Activated CD8-positive, alpha-beta memory T cell treated with anti-CD3 and anti-CD28 coated beads, Interleukin-2, amount 50 U/mL, for 24 hours (primary cell): ENCODE measurements at regions not wholly inside any gene's neighbourhood (a gene's known extent, or its start where the extent isn't known, plus 50 kb on each side); places are given as distances from the start of the nearest gene placed in this dataset.

ENCODE experiments used
- DNase-seq: peaks from one replicate; pipeline ENCODE4 v3.0.0-alpha.2; 2020; ENCODE audit errors: extremely low read depth

- DNase-seq: no peak
Measured at GRCh38 chr14:98955036-98955740, 316.8 kb downstream of the BCL11B start.

DNA sequence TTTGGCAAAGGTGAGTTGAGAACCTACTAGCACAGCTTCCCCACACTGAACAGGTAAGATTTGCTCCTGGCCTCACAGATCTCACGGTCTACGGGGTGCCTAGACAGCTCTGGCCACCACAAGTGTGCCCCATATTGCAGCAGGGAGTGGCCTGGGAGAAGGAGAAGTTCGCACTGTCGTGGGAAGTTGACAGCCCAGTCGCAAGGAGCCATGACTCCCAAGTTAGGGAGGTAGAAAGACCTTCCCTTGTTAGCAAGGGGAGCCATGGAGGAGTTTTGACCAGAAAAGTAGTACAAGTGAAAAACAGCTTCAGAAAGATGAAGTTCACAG lies 316.3 kb downstream of the BCL11B start:
- DNase-seq: no peak

DNA sequence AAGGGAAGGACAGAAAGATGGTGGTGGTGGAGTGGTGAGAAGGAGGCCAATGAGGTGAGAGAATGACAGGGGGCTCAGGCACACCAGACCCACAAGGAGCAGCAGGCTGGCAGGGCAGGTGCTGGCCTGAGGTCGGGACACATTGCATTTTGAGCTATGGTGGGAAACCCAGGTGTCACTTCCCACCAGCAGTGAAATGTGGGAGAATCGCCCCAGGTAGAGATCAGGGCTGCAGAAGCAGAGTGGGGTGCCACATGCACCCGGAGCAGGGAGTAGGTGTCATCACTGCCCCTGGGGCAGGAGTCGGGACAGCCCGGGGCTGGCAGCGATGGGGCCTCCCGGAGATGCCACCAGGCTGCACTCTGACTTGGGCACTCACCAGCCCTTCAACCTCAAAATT lies 315.8 kb downstream of the BCL11B start:
- DNase-seq: no peak

GRCh38 chr14:98956661-98957060 lies 315.3 kb downstream of the BCL11B start:
- DNase-seq: no peak

DNA sequence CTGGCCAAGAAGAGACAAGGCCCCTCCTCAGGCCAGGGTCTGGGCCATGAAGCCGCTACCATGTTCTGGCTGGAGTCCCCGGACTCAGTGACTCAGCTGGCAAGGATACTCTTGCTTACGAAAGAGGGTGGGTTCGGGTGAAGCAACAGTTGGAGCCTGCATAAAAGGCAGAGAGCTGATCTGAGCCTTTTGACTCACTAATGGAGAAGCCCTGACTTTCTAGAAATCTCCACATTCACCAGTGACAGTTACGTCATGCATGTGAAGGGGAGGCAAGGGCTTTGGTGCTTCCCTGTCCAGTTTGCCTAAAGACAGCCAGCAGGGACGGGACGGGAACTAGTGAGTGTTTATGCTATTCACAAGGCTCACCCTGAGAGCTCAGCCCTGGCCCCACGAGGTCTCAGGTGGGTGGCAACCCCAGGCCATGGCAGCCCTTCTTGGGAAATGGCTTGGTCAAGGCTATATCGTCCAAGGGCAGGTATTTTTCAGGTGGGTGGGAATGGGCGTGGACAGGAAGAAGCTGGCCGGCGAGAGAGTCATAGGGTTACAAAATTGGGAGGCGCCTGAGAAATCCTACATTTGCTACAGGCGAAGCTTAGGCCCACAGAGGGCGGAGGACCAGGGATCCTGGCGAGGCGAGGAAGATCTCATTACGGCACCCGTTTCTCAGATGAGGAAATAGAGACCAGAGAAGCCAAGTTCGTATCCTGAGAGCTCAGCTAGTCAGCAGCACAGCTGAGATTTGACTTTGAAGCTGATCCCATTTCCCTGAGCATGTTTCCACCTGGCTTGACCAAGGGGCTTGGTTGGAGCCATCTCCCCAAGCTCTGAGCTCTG lies 314.6 kb downstream of the BCL11B start:
- no peak for DNase-seq

DNA sequence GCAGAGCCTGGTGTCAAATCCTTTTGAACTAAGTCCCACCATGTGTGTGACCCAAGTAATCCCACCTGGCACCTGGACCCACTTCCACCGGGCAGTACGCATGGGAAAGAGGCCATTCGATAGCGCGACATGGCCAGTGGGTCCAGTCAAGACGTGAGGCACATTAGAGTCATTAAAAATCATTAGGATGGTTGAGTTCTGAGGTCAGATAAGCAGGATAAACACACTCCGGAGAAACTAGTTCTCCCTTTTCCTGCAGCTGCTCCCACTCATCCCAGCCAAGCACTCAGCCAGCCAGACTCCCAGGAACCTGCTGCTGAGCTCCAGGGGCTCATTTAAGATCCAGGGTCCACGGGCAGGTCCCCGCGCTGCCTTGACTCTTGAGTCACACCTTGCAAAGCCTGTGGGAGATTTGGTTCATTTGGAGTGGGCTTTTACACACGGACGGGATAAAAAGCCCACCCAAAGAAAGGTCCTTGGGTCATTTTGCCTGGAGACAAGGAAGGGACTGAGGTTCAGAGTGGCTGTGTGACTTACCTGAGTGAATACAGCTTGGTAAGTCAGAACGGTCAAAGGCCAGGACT lies 313.9 kb downstream of the BCL11B start:
- no peak for DNase-seq

DNA sequence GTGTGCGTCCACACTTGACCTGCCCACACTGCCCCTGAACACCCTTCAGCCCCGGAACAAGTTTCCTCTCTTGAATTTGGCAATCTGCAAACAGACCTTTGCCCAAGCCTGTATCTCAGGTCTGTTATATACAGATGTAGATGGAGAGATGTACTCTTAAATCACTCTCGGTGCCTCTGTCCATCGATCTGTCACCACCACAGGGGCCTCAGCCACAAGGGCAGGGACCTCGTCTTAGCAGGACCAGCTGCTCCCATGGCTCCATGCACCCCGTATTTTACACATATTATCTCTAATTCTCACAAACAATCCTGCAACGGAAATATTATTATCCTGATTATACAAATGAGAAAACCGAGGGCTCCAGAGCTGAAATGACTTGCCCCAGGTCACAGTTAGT lies 313.4 kb downstream of the BCL11B start:
- no peak for DNase-seq

DNA sequence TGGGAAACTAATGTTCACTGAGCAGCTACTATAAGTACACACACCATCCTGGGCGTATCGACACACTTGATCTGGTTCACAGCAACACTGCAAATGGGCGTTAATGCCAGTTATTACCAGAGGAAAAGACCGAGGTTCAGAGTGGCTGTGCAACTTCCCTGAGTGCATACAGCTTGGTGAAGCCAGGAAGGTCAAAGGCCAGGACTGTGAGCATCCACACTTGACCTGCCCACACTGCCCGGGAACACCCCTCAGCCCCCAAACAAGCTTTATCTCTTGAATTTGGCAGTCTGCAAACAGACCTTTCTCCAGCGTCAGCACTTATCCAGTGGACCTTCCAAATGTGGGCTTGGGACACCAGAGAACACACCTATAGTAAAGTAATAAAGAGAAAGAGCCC lies 312.6 kb downstream of the BCL11B start:
- DNase-seq: no peak

DNA sequence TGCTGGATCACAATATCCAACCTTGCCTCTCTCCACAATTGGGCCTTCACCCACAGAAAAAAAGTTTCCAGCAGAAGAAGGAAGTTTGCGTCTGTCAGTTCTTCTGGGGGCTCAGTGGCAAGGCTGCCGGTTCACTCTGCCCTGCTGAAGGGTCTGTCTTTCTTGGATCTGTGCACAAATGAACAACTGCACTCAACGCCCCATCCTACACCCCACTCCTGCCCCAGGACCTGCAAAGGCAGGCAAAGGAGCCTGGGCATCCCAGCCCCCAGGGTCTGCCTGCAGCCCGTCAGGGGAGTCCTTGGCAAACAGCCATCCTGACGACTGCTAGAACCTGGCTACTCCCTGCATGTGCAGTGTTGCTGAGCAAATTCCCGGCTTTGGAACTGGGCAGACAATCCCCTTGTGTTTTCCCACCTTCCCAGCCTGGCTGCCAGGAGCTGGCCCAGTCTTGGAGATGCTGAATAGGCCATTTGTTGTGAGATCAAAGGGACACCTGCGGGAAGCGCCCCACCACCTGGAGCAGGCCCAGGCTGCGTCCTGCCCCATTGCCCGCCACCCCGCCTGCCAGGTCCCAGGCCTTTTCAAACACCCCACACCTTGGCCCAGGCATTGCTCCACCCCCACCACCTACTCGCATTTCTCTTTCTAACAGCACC lies 311.9 kb downstream of the BCL11B start:
- no peak for DNase-seq

DNA sequence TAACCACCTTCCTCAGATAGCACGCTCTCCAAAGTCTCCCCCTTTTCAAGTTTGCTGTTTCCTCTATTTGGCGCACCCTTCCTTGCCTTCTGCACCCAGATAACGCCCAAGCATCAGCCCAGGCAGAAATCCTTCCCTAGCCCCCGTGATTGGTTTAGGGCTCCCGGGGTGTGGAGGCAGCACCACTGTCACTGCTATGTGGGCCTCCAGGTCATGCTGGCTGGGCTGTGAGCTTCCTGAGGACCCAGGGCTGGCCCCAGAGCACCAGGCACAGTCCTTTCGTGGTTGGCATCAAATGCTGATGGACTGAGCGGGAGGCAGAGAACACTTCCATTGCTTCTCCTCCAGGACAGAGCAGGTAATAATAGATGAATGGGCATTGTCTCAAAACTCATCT lies 311.4 kb downstream of the BCL11B start:
- DNase-seq: no peak

- DNase-seq: no peak
Measured at GRCh38 chr14:98961191-98961590, 310.8 kb downstream of the BCL11B start.

GRCh38 chr14:98962118-98962517 lies 309.9 kb downstream of the BCL11B start:
- no peak for DNase-seq

GRCh38 chr14:98963610-98964009 lies 308.4 kb downstream of the BCL11B start:
- DNase-seq: no peak

- DNase-seq: no peak
Measured at GRCh38 chr14:98964171-98964570, 307.8 kb downstream of the BCL11B start.

DNA sequence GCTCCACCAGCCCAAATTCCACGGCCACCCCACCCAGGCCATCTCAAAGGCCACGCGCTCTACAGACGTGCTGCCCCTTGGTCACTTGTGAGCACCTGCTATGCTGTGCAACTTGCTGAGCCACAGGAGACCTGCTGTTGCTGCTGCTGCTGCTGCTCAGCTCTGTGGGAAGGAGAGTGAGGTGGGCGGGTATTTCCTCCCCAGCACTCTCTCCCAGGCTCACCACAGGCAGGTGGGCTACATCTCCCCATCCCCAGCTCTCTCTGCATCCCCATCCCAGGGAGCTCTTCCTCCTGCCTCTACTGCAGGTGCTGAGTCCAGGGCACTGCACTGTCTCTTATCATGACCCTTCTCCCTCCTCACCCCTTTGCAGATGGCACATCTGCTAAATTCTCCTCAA lies 306.9 kb downstream of the BCL11B start:
- no peak for DNase-seq

DNA sequence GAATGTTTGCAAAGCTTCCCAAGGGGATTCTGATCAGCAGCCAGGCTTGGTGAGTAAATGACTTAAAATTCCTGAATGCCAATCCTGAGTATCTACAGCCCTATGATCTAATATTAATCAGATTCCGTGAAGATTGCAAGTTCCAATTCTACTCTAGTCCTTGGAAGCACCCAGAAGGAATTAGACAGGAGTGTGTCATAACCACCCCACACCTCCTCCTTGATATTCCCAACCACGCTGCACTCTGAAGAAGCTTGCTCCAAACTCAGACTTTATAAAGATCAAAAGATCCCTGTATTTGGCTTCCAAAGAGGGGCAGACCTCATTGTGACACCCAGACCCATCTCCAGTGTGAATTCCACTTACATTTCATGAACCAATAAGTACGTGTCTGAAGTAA lies 306.0 kb downstream of the BCL11B start:
- DNase-seq: no peak

DNA sequence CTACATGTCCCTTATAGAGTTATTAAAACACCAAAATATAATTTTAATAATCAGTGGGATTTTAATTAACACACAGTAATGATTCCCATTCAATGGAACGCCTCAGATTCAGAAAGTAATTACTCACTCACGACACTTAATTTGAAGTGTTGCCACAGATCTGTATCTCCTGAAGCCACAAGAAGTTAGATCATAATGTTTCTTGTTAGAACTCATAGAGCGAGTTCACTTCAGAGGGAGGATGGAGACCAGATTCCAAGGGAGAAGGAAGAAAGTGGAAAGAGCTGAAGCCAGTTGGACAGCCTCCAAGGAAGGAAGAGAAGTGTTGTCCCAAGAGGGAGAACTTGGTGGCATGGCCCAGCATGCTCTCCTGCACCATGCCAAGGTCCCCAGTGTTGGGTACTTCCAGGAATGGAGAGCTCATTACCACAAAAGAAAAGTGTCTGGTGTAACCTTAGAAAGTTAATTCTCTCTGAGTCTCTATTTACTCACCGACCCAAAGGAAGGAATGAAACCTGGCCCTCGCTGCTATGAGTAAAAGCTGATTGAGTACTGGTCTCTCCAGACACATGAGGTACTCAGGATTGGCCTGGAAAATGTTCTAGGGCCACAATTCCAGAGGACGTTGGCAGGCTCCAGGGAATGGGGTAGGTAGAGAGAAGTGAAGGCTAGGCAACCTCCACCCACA lies 305.4 kb downstream of the BCL11B start:
- no peak for DNase-seq

DNA sequence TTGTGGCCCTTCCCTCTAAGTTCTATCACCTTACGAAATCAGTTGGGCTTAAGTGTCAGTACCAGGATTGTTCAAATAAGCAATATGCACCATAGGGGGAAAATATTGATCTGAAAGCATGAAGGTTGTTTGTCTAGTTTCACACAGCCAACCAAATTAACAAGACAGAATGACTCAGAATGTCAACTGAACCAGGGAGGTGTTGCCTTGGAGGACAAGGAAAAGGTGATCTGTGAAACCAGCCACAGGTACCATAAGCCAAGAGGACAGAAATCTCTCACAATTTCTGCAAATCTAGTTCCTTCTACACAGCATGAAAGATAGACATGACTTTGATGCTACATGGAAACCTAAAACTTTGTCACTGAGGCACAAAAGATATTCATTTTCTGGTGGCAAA lies 297.9 kb downstream of the BCL11B start:
- no peak for DNase-seq

- DNase-seq: no peak
Measured at GRCh38 chr14:98976271-98976670, 295.7 kb downstream of the BCL11B start.

DNA sequence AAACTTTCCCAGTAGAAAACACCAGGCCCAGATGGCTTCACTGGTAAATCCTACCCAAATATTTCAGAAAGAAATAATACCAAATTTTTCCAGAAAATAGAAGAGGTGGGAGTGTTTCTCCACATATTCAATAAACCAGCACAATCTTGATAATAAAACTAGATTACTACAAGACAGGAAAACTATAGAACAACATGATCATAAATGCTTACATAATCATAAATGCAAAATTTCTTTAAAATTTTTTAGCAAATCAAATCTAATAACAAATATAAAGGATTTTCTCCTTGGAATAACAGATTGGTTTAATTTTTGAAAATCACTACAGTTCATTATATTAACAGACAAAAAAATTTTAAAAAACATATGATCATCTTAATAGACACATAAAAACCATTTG lies 294.5 kb downstream of the BCL11B start:
- DNase-seq: no peak

DNA sequence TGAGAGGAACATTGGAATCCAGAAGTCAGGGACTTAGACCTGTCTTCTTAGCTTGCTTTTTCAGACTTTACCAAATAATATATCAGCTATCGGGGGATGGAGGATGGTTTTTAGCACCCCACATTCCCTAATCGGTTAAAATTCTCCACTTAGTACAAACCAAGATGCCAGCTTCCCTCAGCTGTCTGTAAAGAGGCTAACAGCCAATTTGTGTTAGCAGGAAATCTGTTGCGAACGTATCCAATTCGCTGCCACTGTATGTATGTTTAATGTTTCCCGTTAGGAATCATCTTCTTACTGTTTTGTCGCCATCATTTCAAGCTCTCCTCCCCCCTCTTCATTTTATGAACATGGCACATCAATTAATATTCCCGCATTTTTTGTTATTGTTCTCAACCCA lies 289.0 kb downstream of the BCL11B start:
- no peak for DNase-seq
